NOMO-1 treated with dmso at 0.1 percent for 144 hours (cell line): ENCODE measurements at regions not wholly inside any gene's neighbourhood (a gene's known extent, or its start where the extent isn't known, plus 50 kb on each side); places are given as distances from the start of the nearest gene placed in this dataset.
"Not testable (repeated sequence)": the region's sequence is repeated elsewhere in the genome, so short reads cannot be mapped to it uniquely, and the experiment has no call there.

Experiments
- DNase-seq: peaks from one replicate; lab custom pipeline; 2025; ENCODE audit not compliant: unreplicated experiment; lab: John Stamatoyannopoulos, UW

DNA sequence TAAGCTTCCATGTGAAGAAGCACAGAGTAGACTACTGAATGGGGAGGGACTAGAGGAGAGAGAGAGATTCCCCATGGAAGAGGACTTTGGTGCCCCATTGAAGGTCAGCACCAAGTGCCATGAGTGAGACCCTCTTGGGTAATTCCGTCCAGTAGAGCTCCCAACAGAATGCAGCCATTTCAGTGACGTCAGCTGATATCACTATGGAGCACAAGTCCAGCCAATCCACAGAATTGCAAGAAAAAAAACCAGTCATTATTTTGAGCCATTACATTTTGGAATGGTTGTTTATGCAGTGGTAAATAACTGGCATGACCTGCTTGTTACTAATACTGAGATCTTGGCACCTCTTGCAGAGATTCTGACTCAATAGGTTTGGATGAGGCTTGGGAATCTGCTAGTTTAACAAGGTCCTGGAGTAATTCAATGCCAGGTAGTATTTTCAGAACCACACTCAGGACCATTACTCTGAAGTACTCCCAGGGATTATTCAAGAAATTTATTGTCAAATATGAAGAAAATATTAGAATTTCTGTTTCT, 52.6 kb upstream of the SP8 start:
- DNase-seq: no peak

DNA sequence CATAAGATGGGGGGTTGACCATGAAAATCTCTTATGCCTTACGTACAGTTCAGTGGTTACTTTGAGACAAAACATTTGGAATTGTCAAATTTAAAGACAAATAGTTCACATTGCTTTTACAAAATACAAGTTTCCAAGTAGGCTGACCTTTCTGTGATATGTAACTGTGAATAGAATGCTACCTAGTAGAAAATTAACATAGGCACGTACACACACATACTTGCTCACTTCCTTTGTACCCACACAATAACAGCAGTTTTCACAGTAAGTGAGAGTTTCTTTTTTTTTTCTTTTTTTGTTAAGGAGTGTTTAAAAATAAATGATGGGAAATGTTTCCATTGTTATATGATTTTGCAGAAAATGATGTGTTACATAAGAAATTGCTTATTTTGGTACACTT, 53.3 kb upstream of the SP8 start:
- DNase-seq: no peak

DNA sequence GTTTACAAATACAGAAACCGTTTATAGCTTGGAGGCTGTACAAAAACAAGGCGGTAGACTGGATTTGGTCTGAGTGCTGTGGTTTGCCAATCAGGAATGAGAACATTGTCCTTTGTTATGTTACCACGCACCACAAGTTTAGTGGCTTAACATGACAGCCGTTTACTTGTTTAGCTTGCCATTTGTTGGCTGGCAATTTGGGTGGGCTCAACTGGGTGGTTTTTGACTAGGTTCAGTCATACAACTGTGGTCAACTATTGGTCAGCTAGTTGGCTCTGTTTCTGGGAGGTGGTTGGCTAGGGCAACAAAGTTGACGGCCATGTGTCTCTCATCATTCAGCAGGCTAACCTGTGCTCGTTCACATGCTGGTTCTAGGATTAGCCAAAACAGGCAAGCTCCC, 60.1 kb upstream of the SP8 start:
- DNase-seq: no peak

DNA sequence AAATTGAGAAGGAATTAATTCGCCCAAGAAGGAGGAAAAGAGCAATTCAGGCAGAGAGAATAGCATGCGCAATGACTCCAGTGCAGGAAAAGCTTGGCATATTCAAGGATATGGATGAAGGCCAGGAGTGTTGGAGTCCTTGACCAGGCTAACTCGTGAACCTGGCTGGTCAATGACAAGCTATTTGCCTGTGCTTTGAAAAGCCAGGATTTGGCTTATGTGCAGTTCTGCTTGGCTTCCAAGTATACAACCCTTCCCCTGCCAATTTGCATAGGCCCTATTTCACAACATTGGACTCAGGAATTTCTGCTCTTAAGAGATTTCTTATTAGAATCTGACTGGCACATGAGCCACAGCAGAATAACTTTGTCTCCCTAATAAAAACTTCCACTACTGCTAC, 72.3 kb upstream of the SP8 start:
- DNase-seq: no peak

DNA sequence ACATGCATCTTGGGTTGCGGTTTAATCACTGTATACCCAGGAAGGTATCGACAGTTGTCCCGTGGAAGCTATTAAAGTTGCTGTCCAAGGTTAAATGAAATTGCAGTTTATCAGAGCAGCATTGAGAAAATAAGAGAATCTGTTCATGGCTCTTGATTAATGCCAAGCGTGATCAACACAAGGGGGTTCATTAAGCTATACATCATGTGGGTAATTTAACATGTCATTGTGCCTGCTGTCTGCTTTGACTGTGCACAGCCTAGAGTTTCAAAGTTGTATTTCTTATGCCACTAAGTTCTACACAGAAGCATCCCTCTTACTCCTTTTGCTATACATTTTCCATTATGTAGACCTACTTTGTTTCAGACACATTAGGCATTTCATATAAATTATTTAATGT, 74.8 kb upstream of the SP8 start:
- no peak for DNase-seq

DNA sequence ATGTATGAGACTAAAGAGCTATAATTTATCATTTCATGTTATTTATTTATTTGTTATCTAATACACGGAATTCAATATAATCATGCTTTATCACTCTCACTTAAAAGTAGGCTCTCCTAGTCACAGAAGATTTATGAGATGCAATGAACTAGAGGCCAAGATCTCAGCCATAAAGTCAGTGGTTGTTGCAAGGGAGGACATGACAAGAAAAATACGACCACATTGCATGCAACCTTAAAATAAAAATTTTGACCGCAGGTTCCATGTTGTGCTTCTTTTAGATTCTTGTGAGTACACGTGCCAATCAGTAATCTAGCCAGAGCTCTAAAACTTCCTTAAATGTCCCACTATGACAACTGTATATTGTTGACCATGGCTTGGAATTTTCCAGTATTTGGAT, 75.9 kb upstream of the SP8 start:
- DNase-seq: peak; percentile 83

DNA sequence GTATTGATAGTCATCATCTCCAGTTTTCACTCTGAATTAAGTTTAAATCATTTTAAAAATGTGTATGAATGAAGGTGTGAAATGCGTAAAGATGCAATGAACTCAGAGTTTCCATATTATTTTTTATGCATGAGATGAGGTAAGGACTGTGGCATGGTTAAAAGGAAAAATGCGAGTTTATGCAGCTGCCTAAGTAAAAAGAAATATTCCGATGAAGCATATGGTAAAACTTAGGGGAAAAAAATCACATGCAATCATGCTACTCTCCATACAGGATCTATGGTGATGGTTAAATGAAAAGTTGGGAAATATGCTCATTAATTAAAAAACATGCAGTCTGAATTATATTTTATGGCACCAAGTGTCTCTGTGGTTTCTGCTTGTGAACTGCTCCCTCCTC, 77.5 kb upstream of the SP8 start:
- no peak for DNase-seq

DNA sequence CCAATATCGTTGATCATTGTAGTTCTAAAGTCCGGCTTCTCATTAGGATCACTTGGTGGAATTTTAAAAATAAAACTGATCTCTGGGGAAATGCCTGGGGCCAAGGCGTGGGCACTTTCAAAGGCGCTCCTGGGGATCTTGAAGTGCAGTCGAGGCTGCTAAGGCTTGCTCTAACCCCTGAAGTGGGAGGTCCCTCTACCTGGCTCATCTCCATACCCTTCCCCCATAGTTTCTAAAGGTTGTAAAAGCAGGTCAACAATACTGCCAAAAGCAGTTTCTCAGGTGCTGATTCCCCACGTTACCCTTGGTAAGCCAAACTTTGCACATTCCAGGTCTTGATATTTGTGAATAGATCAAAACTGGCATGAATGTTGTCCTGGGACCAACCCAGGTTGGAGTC, 79.0 kb upstream of the SP8 start:
- DNase-seq: no peak

DNA sequence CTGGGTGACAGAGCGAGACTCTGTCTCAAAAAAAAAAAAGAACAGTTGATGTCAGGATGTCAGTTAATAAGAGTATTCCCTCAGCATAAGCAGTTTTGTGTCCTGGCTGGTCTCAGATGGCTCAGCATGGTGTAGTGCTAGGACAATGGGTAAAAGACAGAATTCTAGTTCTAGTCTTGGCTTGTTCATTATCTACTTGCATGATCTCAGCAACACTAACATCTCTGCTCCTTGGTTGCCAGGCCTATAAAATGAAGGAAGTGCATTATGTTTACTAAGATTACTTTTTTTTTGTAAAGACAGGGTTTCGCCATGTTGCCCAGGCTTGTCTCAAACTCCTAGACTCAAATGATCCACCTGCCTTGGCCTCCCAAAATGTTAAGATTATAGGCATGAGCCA, 84.3 kb upstream of the SP8 start:
- DNase-seq: no peak

DNA sequence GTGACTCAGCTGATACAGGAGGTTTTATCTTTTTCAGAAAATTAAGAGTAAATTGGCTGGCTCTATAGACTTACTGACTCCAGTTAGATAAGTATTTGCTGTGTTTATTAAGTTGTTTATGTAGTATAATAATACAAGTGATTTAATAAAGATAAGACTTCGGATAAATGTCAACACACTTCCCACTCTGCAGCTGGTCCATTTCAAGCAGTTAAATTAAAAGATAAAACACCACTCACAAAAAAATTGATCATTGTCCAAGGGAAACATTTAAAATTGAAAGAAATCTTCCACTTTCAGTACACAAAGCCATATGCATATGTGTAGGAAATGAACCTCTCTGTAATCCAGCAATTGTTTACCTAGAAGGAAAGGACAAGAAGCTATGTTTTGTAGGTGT, 106.1 kb upstream of the SP8 start:
- no peak for DNase-seq

DNA sequence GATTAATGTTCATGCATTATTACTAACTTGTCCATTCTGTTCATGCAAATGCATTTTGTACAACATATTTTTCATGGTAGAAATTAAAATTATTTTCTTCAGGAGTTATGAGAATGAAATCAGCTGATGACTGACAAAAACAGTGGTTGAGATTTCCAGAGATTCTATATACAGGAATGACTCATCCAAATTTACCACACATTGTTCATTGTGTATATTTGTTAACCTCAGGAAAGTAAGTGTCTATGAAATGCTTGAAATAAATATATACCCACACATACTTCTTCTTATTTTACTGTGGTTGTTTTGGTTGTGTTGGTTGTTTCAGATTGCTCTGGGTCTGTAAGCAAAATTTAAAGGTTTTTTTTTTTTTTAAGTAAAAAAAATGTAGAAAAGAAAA, 108.1 kb upstream of the SP8 start:
- DNase-seq: no peak

DNA sequence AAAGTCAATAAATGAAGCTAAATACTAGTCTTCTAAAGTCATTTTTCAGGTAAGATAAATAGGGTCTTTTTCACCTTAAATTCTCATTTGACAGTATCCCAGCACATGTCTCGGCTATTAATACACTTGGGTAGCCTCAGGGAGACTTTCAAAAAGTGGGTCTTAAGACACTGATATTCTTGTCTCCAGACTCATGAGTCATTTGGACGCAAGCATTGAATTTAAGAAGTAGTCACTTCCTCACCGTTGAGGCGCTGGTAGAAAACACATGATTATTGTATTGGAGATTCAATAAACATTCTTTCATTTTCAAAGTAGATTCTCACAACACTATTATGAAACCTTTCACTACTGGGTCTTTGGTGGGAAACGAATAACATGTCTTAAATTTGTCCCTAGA, 108.9 kb upstream of the SP8 start:
- DNase-seq: peak; percentile 25

DNA sequence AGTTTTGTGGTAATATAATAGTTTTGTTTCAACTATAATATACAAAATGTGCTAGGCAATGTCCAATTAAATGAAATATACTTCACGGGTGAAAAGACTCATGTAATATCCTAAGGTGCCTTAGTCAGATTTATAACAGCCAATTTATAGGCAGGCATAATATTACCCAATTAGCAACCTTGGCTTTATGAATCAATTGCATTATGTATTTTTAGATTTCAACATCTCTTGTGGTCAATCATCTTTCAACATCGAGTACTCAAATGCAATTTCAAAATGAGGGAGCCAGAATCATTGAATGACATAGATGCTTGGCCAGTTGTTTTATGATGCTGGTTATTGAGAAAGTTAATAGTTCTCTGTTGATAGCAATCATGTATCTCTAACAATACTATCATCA, 110.3 kb upstream of the SP8 start:
- peak; percentile 25 for DNase-seq

DNA sequence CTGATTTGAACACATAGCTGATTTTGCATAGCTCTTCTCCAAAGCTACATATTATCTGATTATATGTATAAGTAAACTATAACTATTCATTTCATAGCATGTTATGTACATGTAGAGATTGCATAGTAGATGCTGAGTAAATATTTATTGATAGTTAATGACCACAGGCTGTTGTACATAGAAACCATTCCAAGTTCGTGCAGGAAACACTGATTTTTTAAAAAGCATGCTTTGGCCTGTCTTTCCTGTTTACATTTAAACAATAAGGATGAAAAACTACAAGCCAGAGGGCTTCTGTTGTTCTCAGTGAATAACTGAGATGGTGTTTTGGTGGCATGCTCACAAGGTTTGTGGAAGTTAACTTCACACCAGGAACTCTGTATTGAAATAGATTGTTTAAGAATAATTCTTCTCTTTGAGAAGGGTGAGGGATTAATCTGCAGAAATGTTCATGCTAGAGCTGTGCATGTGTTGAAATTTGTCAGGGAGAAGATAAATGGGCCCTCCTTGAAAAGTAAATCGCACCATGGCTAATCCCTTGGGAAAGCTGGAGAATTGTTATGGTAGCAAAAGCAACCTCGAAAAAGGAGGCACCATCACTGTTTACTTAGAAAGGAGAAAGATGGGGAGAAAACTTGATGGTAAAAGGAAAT, 120.2 kb upstream of the SP8 start:
- DNase-seq: no peak

DNA sequence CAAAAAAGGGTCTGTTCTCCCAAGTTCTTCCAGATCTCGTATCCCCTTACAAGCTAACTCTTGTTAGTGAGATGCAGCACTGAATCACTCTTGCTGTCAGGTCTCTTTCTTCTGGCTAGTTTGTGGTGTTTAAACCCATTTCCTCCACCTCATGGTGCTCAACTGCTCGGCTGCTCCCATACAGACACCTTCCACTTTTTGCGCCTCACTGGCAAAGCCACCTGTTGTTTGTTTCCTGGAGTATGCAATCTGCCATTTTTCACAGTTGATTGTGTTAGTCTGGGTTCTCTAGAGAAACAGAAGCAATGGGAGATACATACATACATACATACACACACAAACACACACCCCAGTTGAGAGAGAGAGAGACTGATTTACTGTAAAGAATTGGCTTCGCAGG, 124.4 kb upstream of the SP8 start:
- DNase-seq: no peak

DNA sequence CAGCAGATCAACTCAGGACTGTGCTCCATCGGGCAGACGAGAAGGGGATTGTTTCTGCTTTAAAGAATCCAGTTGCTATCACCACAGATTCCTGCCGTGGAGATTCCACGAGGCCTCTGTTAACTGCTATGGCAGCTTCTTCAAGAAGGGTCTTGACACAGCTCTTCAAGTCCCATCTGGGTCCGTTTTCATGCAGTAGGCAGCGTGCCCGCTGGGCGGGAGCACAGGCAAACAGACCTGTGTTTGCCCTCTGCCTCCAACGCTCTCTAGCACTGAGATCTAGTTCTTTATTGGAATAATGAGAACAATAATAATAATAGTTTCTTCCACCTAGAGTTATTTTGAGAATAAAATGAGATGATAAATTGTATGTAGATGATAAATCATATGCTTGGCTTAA, 127.2 kb upstream of the SP8 start:
- DNase-seq: no peak

DNA sequence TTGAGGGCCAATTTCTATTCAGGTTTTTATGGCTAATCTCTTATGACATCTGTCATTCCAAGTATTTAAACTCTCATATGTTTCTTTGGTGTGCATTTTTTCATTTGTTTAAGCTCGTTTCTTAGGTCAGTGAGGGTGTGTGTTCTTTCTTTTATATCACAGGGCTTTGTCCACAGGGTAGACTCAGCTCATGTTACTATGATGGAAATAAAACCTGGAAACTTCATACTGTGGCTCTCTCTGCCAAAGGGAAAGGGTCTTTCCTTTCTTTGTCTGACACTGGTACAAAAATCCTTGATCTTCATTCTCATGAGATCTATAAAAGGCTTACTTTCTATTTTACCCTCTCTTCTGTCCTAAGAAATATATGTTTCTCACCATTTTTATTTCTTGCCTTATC, 129.6 kb upstream of the SP8 start:
- DNase-seq: no peak

DNA sequence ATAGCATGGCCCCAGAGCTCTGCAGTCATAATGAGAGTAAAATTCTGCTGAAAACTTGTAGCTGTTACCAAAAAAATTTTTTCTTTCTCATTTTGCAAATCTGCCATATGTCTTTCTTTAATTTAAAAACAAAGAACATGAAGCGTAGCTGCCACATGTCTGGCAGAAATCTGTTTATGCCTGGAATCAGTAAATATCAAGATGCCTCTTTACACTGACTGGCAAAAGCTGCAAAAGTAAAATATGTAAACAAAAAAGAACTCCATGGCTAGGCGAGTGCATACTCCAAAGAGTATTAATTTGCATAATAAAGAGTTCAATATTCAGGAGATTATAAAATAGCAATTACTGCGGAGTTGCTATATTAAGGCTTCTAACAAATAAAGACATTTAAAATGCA, 130.9 kb upstream of the SP8 start:
- no peak for DNase-seq

DNA sequence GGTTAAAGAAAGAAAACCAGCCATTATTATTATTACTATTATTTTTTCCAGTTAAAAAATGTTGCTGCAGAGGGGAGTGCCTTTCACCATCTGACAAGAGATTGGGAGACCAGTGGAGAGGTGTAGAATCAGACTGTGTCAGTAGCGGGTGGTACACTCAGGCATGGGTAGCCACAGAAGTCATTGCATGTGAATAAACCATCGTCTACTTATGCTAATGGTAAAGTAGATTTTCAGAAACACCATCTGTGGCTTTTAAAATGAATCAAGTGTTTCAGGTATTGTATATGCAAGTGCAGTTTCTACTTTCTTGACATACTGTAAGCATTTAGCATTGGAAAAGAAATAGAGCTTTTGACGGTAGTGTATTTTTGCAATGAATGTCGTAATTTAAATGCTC, 131.5 kb upstream of the SP8 start:
- DNase-seq: no peak

DNA sequence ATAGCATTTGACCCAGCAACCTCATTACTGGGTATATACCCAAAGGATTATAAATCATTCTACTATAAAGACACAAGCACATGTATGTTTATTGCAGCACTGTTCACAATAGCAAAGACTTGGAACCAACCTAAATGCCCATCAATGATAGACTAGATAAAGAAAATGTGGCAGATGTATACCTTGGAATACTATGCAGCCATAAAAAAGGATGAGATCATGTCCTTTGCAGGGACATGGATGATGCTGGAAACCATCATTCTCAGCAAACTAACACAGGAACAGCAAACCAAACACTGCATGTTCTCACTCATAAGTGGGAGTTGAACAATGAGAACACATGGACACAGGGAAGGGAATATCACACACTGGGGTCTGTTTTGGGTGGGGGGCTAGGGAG, 140.5 kb upstream of the SP8 start:
- DNase-seq: not testable (repeated sequence)

DNA sequence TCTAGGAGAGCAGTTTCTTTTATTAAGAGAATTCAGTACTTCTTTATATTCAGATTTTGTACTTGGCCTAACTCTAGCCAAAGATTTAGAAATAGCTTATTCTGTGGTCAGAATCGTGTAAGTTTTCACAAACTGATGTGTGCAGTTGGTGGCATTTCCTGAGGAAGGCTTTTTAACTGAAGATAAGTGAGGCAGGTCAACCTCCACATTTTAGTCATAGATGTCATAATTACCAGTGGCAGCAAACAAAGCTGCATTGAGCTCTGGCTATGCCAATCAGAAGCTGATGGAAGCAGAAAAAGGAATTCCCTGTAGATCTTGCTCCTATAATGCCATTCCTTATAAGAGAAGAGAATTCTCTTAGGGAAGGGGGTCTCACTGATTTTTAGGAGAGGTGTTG, 141.3 kb upstream of the SP8 start:
- no peak for DNase-seq

DNA sequence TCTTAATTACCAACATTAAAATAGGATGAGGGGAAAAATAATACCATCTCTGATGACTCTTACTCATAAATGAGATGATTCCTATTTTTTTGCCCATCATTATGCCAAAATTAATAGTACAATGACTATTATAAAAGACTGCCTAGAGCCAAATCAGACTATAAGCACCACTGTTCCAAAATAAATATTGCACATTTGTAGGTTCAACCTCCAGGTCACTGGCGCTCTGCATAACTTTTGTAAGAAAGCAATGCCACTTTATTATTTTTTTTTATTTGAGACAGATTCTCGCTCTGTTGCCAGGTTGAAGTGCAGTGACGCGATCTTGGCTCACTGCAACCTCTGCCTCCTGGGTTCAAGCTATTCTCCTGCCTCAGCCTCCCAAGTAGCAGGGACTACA, 142.5 kb upstream of the SP8 start:
- DNase-seq: no peak

DNA sequence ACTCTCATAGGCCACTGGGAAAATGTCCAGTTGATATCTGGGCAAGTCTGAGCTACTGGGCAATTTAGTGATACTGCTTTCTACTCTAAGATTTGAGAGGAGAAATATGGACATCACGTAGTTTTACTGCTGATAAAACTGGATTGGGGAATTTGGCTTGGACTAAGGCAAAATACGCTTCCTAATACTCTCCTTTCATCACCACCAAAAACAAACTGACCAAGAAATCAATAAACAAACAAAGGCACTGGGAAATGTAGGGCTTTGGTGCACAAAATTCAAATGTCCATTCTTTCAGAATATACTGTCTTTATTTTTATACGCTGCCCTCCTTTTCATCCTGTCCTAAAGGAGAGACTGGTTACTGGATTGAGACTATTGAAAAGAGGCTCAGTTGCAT, 145.1 kb upstream of the SP8 start:
- no peak for DNase-seq
